Adrenal gland (tissue), 5 donors: ENCODE measurements at regions not wholly inside any gene's neighbourhood (a gene's known extent, or its start where the extent isn't known, plus 50 kb on each side); places are given as distances from the start of the nearest gene placed in this dataset.

Experiments used
- POLR2A ChIP-seq, 2 donors: fragments of 450-650 bp; IDR thresholded peaks; one replicate each; pipeline ENCODE4 v1.6.1; 2017; ENCODE audit warnings: antibody characterized with exemption in 2 of 2, mild to moderate bottlenecking in 2 of 2, moderate library complexity in 1 of 2
- TF ChIP-seq, protein P1 (sequence below), 6 experiments: fragments of 450-650 bp in 4 of 6; fragments of 200-600 bp in 2 of 6; sonication (generic) in 1 of 6; IDR thresholded peaks; 1 replicate in 5 of 6; 2 replicates in 1 of 6; pipeline versions ENCODE4 v1.5.1 to v1.8.0; 2016 to 2021; ENCODE audit warnings: antibody characterized with exemption in 6 of 6, mild to moderate bottlenecking in 2 of 6, moderate library complexity in 1 of 6
- donor health status: DM: no; HTN: no; CAD: no.

DNA sequence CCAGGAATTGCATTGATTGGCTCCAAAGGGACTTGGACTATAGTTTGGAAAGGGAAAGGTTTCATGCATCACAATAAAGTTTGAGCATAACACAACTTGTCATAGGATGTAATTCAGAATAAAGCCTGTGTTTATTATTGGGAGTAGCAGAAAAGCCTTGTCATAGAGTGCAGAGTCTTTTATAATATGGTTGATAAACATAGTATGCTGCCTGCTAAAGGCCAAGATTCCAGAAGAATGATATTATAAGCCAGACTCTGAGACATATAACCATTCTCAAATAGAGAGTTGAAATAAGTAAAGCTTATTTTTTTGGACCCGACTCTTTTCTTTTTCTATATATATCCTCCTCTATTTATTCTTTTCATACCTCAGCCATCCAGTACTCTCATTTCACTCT is 207.3 kb downstream of the LRIG3 start:
- TF ChIP-seq, protein P1, sequence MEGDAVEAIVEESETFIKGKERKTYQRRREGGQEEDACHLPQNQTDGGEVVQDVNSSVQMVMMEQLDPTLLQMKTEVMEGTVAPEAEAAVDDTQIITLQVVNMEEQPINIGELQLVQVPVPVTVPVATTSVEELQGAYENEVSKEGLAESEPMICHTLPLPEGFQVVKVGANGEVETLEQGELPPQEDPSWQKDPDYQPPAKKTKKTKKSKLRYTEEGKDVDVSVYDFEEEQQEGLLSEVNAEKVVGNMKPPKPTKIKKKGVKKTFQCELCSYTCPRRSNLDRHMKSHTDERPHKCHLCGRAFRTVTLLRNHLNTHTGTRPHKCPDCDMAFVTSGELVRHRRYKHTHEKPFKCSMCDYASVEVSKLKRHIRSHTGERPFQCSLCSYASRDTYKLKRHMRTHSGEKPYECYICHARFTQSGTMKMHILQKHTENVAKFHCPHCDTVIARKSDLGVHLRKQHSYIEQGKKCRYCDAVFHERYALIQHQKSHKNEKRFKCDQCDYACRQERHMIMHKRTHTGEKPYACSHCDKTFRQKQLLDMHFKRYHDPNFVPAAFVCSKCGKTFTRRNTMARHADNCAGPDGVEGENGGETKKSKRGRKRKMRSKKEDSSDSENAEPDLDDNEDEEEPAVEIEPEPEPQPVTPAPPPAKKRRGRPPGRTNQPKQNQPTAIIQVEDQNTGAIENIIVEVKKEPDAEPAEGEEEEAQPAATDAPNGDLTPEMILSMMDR (IDR thresholded peaks at IDR 0.05), result no peak
- no peak for TF ChIP-seq POLR2A (IDR thresholded peaks at IDR 0.05)
